ENCODE measurements at regions not wholly inside any gene's neighbourhood (a gene's known extent, or its start where the extent isn't known, plus 50 kb on each side); places are given as distances from the start of the nearest gene placed in this dataset.
"Not testable (repeated sequence)": the region's sequence is repeated elsewhere in the genome, so short reads cannot be mapped to it uniquely, and the experiment has no call there.

DNA sequence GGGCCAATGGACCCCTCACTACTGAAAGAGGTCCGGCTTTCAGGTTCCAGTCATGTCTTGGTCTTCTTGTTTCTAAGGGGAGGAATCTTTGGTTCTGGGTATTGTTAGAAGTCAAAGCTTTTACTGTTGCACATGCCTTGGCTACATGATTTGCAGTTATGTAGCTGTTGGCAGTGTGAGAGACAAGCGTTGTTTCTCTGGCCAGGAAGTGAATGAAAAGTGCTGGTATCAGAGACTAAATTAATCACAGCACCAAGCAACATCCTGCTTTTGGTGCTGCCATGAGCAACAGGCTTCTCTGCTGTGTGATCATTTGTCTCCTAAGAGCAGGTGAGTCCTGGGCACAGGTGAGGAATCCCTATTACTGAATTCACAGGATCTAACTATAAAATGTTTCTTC, 100.1 kb upstream of the PRSS3 start:
- no peak for DNase-seq (ENCODE audit: low spot score)

DNA sequence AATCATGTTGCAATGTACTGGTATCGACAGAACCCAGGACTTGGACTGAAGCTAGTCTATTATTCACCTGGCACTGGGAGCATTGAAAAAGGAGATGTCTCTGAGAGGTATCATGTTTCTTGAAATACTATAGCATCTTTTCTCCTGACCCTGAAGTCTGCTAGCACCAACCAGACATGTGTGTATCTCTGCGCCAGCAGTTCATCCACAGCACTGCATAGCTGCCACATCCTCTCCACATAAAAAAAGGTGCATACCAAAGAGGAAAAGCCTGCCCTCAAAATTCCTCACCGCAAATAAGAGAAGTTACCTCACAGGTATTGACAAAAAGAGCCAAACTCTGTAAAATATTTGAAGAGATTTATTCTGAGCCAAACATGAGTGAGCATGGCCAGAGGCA, 99.5 kb upstream of the PRSS3 start:
- no peak for DNase-seq (ENCODE audit: low spot score)

DNA sequence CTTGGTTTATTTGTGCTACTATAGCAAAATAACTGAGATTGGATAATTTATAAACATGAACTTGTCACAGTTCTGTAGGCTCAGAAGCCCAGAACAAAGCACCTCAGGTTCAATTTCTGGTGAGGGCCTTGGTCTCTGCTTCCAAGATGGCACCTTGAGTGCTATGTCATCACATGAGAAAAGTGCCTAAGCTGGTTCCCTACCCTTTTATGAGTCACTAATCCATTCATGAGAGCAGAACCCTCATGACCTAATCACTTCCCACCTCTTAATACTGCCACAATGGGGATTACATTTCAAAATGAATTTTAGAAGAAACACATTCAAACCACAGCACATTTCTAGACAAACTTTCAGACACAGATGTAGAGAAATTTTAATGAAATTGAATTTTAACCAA, 98.2 kb upstream of the PRSS3 start:
- DNase-seq (ENCODE audit: low spot score): no peak

DNA sequence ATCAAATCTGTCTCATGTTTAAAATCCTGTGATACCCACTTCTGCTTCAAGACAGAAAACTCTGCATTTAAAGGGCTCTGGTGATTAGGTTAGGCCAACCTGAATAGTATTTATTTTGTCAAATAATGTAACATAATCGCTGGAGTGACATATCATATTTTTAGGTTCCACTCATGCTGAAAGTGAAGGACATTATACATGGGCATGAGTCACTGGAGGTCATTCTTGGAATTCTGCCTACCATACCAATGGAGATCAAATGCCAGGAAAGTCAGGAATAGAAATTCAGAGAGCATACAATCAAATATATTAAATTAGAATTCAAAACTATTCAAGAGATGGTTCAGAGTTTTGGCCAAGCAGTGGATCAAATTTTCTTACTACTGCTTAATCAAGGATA, 97.1 kb upstream of the PRSS3 start:
- DNase-seq (ENCODE audit: low spot score): no peak

DNA sequence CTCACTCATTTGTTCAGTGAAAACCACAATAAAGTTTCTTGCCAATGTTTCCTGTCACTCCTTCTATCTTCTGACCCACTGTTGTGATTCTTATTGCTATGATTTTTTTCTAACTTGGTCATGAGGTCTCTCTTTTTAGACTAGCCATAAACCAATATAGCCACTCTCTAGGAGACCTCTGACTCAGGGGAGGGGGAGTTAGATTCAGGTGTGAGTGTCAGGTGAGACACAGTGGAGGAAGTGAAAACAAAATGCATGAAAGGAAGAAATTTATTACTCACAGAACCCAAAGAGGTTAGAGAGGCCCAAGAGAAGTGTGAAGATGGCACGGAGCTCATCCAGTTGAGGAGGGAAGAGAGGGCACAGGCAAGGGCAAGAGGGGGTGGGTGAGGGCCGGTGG, 94.4 kb upstream of the PRSS3 start:
- not testable (repeated sequence) for DNase-seq (ENCODE audit: low spot score)

DNA sequence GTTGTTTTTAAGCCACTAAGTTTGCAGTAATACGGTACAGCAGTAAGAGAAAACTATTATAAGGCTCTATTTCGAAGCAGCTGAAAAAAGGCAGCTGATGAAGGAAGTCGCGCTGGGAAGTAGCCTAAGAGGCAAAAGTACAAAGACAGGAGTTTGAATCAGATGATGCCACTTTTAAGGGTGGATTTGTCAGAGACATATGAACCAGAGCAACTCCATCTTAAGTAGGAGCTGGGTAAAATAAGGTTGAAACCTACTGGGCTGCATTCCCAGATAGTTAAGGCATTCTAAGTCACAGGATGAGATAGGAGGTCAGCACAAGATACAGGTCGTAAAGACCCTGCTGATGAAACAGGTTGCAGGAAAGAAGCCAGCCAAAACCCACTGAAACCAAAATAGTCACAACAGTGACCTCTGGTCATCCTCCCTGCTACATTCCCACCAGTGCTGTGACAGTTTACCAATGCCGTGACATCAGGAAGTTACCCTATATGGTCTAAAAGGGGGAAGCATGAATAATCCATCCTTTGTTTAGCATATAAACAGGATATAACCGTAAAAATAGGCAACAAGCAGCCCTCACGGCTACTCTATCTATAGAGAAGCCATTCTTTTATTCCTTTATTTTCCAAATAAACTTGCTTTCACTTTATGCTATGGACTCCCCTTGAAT, 91.8 kb upstream of the PRSS3 start:
- DNase-seq (ENCODE audit: low spot score): no peak

DNA sequence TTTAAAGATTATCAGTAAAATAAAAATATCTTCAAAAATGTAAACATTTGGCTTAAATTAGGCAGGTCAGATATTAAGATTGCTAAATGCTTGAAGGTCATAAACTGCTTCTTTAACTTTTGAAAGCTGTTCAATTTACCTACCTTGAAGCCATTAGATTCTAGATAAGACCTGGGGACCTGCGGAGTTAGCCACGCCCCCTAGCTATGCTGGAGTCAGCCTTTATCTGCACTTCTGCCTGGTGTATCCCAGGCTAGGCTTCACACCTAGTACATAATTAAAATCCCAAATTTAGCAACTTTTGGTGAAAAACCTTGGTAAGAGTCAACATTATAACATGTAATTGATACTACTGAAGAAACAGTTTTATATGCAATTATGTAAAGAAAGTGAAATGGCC, 89.9 kb upstream of the PRSS3 start:
- DNase-seq (ENCODE audit: low spot score): not testable (repeated sequence)

DNA sequence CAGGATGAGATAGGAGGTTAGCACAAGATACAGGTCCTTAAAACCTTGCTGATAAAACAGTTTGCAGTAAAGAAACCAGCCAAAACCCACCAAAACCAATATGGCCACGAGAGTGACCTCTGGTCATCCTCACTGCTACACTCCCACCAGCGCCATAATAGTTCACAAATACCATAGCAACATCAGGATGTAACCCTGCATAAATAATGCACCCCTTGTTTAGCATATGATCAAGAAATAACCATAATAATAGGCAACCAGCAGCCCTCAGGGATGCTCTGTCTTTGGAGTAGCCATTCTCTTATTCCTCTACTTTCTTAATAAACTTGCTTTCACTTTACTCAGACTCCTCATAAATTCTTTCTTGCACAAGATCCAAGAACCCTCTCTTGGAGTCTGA, 86.9 kb upstream of the PRSS3 start:
- no peak for DNase-seq (ENCODE audit: low spot score)

DNA sequence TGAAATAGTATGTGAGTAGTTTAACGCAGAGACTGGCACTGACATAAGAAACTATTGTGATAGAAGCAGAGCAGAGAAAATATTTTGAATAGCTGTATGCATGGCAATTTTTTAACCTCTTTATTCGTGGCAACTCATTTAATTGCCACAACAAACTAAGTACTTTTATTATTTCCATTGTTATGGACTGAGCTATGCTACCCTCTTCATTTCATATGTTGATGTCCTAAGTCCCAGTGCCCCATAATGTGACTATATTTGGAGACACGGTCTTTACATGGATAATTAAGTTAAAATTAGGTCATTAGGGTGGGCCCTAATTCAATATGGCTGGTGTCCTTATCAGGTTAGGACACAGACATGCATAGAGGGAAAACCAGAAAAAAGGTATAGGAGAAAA, 86.1 kb upstream of the PRSS3 start:
- DNase-seq (ENCODE audit: low spot score): no peak

DNA sequence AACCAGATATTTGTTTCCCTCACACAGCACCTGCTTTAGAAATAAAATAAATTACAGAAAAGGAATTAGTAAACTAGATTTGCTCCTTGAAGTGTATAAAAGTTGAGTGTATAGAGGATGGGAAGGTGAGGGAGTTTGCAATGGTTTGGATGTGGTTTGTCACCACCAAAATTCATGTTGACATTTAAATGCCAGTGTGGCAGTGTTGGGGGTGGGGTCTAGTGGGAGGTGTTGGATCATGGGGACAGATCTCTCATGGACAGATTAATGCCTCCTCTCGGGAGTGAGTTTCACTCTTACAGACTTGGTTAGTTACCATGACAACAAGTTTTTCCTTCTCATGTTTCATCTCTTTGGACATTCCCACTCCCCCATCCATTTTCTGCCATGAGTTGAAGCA, 83.9 kb upstream of the PRSS3 start:
- DNase-seq (ENCODE audit: low spot score): not testable (repeated sequence)

DNA sequence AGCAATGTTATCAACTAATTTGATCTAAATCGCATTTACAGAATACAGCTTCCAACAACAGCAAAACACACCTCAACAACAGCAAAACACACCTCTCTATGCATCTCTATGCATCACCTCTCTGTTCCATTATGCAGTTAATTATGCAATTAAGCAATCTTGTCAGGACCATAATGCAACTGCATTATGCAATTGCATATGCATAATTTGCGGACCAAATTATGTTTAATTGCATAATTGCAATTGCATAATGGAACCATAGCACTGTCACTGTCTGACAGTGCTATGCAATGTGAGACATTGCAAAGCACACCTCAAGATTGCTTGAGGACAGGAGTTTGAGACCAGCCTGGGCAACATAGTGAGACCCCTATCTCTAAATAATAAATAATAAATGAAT, 80.4 kb upstream of the PRSS3 start:
- DNase-seq (ENCODE audit: low spot score): no peak

DNA sequence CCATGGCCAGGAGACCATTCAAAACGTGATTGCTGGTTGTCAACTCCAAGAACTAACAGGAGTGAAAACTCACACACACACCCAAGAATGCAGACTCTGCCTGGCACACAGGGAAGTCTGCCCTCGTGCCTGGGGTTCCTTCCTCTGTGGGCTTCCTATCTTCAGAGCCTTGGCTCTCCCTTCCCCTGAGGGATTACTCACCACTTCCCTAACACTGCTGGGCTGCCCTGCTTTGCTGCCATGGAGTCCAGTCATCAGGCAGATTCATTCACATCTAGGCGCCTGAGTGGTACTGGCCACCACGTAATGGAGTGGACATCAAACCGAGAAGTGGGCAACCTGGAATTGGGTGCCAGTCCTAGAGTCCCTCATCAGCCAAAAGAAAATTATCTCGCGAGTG, 76.4 kb upstream of the PRSS3 start:
- DNase-seq (ENCODE audit: low spot score): no peak

DNA sequence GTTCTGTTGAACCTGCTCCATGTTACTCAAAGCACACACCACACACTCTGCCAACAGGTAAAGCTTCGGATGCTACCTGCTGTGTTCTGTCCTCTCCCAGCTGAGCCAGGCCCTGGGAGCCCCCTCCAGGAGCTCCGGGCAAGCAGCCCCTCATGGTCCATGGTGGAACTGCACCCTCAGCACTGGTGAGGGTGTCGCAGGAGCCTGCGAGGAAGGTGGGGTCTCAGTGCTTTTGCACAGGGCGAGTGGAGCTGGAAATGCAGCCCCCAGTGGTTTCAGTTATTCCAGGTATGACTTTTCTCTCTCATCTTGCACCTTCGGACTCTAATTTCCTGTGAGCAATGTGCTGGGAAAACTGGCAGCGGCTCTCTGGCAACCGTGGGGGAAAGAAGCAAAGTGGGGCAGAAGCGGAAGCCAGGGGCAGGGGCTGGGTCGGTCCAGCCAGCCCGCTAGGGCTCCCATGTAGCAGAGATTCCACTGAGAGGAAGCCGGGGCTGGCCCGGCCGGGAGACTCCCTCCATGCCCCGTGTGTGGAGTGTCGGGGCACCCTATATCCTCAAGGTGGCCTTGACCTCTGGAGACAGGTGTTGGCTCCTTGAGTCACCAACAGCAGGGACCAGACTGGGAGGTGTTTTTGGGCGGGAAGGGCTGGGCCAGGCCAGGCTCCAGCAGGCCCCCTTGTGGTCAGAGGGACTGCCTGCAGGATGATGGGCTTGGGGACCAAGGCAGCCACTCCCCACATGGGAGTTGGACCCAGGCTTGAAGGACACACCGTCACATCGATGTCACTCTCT, 75.6 kb upstream of the PRSS3 start:
- DNase-seq (ENCODE audit: low spot score): no peak

DNA sequence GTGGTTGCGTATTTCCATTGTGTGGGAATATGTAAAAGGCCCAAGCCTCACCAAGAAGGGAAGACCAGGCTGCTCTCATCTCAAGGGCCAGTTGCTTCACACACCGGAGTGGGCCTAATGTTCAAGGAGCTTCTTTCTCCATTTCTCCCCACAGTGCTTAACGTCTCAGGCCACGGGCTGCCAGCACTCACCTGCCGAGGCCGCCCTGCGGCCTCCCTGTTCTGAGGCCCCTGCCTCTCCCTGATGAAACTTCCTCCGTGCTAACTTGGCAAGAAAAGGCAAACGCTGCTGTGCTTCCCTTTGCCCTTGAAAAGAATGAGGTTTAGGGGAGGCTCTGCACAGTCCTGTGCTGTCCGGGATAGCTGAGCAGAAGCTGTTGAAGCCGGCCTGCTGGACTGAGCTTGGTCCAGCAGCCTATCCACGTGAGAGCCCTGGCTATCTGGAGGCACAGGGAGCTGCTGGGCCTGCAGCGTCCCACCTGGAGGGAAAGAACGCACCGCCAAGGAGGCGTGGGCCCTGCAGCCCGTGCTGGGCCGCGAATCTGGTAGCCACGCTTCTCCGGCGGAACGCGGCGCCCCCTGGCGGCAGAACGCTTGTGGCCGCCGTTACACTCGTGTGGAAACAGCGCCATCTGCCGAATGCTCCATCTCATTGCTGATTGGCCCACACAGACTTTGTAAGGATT, 73.5 kb upstream of the PRSS3 start:
- DNase-seq (ENCODE audit: low spot score): peak; percentile 51

DNA sequence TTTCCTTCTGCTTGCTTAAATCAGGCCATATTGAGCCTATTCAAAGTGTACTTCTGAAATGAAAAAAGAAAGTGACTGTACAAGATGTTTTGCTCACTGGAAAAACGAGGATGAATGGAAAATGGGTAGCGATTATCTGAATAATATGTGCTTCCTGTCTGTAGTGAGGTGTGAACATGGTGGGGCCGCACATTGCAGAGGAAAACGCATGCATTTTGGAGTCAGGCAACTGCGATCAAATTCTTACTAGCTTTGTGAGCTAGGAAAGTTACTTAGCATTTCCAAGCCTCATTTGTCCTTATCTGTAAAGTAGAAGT, 73.0 kb upstream of the PRSS3 start:
- no peak for DNase-seq (ENCODE audit: low spot score)

DNA sequence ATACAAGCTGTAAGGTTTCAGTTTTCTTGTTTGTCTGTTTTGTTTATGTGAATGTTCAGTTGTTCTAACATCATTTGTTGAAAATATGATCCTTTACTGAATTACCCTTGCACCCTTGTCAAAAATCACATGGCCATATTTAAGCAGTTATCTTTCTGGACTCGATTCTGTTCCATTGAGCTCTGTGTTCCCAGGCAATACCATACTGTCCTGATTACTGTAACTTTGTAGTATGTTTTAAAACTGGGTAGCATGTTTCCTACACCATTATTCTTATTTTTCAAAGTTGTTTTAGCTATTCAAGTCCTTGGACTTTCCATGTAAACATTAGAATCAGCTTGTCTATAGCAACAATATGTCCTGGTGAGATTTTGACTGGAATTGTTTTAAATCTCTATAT, 66.7 kb upstream of the PRSS3 start:
- no peak for DNase-seq (ENCODE audit: low spot score)

DNA sequence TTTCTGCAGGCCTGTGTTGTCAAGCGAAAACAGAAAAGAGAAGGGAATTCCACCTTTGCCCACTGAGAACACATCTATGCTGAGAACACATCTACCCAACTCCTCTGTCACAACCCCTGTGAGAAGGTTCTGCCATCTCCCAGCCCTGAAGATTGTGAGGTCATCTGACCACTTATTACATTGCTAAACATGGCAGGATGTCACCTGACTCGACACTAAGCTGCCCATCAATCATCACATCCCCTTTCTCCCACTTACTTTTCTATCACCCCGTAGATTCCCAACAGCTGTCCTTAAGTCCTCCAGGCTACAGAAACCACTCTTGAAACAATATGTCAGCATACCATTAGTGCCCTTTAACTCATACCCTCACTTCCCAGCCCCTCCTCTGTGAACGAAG, 64.2 kb upstream of the PRSS3 start:
- DNase-seq (ENCODE audit: low spot score): no peak

DNA sequence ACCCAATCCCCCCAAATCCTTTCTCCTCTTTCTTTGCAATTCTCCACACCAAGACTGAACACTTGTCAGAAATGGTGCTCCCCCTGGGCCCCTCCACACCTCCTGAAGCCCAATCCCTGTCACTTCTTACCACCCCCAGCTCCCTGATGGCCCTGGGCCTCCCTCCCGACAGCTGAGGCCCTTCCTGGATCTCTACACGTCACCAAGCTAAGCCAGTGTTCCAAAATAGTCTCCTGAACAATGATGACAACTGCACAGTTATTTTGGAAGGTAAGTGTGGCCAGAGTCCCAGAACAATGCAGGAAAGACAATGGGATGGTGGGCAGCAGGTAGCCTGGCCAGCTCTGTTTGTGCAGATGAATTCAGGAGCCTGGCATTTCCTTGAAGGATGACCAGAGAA, 63.7 kb upstream of the PRSS3 start:
- no peak for DNase-seq (ENCODE audit: low spot score)

DNA sequence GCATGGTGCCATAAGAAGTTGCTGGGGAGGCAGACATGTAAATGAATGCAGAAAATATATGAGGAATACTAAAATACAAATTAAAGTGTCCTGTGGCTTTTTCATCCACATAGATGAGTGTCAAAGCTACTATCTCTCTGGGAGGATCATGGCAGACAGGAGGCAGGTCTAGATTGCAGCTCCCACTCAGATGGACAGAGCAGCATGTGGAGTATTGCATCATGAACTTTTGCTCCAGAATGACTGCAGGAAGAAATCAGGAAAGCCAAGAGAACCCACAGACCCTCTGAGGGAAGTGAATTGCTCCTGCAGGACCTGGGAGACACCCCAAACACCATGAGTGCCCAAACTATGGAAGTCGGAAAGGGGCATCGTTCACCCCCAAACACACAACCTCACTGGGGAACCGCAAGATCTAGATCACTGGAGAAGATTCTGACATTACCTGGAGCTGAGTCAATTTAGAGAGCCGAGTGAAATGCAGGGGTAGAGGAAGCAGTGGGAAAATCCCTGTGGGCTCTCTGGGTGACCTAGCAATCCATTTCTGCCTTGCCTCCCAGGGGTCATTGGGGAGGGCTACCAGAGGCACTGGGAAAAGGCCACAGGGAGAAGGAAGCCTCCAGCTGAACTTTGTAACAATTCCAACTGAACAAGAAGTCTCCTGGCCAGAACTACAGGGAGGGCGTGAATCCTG, 61.0 kb upstream of the PRSS3 start:
- DNase-seq (ENCODE audit: low spot score): not testable (repeated sequence)

DNA sequence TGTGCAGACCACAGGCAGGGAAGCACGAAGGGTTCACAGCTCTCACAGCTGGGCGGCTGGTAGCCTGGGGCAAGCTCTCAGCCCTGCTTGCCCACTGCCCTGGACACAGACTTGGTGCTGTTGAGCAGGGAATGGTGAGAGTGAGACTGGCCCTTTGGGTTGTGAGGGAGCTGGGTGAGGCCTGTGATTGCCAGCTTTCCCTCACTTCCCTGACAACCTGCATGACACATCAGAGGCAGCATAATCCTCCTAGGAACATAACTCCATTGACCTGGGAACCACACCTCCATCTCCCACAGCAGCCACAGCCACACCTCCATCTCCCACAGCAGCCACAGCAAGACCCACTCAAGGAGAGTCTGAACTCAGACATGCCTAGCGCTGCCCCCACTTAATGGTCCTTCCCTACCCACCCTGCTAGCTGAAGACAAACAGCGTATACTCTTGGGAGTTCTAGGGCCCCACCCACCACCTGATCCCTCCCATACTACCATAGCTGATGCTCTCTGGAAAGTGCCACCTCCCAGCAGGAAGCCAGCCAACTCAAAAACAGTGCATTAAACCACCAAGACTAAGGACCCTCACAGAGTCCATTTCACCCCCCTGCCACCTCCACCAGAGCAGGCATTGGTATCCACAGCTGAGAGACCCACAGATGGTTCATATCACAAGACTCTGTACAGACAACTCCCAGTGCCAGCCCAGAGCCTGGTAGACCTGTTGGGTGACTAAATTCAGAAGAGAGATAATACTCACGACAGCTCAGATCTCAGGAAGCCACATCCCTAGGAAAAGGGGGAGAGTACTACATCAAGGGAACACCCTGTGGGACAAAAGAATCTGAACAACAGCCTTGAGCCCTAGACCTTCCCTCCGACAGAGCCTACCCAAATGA, 60.2 kb upstream of the PRSS3 start:
- DNase-seq (ENCODE audit: low spot score): not testable (repeated sequence)

DNA sequence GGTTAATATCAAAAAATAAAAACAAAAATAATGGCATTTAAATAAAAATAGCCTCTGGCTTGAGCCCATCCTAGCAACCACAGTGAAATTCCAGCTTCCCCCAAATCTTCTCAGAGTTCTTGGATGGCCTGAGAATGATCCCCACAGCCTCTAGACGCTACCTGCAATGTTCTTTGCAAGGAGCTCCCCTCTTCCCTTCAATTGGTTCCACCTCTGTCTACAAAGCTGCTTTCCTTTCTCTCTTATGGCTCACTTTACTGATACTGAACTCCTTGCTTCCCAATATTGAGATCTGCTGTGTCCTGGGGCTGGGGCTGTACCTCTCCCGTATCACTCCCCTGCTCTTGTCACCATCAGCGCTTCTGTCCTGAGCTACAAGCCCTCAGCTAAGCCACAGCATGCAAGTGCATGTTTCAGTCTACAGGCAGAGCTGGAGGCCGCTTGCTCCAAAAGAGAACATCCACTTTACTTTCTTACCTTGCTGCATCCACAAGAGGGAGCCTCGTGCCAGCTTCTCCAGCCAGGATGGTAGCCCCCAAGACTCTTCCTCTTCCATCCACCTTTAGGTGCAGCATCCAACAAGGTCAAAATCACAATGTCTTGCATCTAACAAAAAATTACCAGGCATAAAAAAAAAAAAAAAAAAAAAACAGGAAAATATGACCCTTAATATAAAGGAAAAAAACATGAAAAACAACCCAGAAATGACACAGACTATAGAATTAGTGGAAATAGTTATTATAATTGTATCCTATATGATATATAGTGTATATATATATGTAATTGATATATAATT, 57.4 kb upstream of the PRSS3 start:
- DNase-seq (ENCODE audit: low spot score): peak; percentile 36

Measured in hepatic stellate cell (primary cell).